Suprapubic skin (tissue), 4 donors: ENCODE measurements at regions not wholly inside any gene's neighbourhood (a gene's known extent, or its start where the extent isn't known, plus 50 kb on each side); places are given as distances from the start of the nearest gene placed in this dataset.

ENCODE experiments used
- DNase-seq, 2 donors: peaks; one replicate each; pipeline ENCODE4 v3.0.0-alpha.2; 2019; ENCODE audit warnings: low spot score in 2 of 2
- H3K27ac ChIP-seq: fragments of 200-600 bp; sonication (generic); one replicate; pipeline ENCODE4 v1.5.1; 2019
- H3K27me3 ChIP-seq: fragments of 200-600 bp; sonication (generic); one replicate; pipeline ENCODE4 v1.5.1; 2019
- H3K36me3 ChIP-seq: fragments of 200-600 bp; sonication (generic); one replicate; pipeline ENCODE4 v1.5.1; 2019
- H3K4me1 ChIP-seq: fragments of 200-600 bp; sonication (generic); one replicate; pipeline ENCODE4 v1.5.1; 2019
- H3K4me3 ChIP-seq: fragments of 200-600 bp; sonication (generic); one replicate; pipeline ENCODE4 v1.5.1; 2019; ENCODE audit warnings: mild to moderate bottlenecking
- H3K9me3 ChIP-seq: fragments of 200-600 bp; sonication (generic); one replicate; pipeline ENCODE4 v1.5.1; 2019
- CTCF ChIP-seq, 2 donors: fragments of 200-600 bp in 1 of 2; fragments of 450-650 bp in 1 of 2; sonication (generic) in 1 of 2; IDR thresholded peaks; one replicate each; pipeline ENCODE4 v1.5.1; 2016 to 2019; ENCODE audit warnings: antibody characterized with exemption in 2 of 2, mild to moderate bottlenecking in 1 of 2, moderate library complexity in 1 of 2
- EP300 ChIP-seq: sonication (generic); formaldehyde crosslinking; IDR thresholded peaks from one replicate; pipeline ENCODE4 v1.6.1; 2017; ENCODE audit warnings: antibody characterized with exemption
- POLR2A ChIP-seq, 2 donors: fragments of 450-650 bp; IDR thresholded peaks; one replicate each; pipeline ENCODE4 v1.6.1; 2017; ENCODE audit warnings: antibody characterized with exemption in 2 of 2, mild to moderate bottlenecking in 2 of 2, moderate library complexity in 2 of 2
- POLR2AphosphoS5 ChIP-seq, 3 donors: sonication (generic); formaldehyde crosslinking; IDR thresholded peaks; one replicate each; pipeline ENCODE4 v1.6.1; 2017; ENCODE audit warnings: antibody characterized with exemption in 3 of 3
- WGBS: methylation state at CpG from one replicate; pipeline ENCODE4 v1.1.5; 2018; 5-methylcytosine and 5-hydroxymethylcytosine counted together

GRCh38 chr3:30984855-30985749 is 90.6 kb upstream of the GADL1 start:
- no peak for DNase-seq
- 62% methylated on average over 4 of the region's 4 CpGs for WGBS
- no peak overlapping the region for H3K27ac ChIP-seq
- no peaks in the 10 kb centered on the region for H3K27me3 ChIP-seq
- no peak overlapping the region for H3K4me3 ChIP-seq
- no peaks in the 10 kb centered on the region for H3K4me1 ChIP-seq
- TF ChIP-seq EP300 (no peak), CTCF (IDR thresholded peaks at IDR 0.05) (no peak), POLR2A (IDR thresholded peaks at IDR 0.05) (no peak), POLR2AphosphoS5 (IDR thresholded peaks at IDR 0.05) (no peak)
- no peaks in the 10 kb centered on the region for H3K9me3 ChIP-seq
- H3K36me3 ChIP-seq = no peaks in the 10 kb centered on the region

GRCh38 chr3:30986551-30986950 is 92.1 kb upstream of the GADL1 start:
- Histone ChIP-seq H3K4me1 (no peaks in the 10 kb centered on the region), H3K4me3 (no peak overlapping the region), H3K36me3 (no peaks in the 10 kb centered on the region), H3K9me3 (no peaks in the 10 kb centered on the region), H3K27me3 (no peaks in the 10 kb centered on the region), H3K27ac (no peak overlapping the region)
- no peak for DNase-seq
- TF ChIP-seq EP300 (no peak), POLR2AphosphoS5 (IDR thresholded peaks at IDR 0.05) (no peak), CTCF (IDR thresholded peaks at IDR 0.05) (no peak), POLR2A (IDR thresholded peaks at IDR 0.05) (no peak)
- WGBS = 89% methylated on average over 3 of the region's 3 CpGs

GRCh38 chr3:30988769-30989168 is 94.3 kb upstream of the GADL1 start:
- no peak overlapping the region for H3K27ac ChIP-seq
- WGBS = 73% methylated on average over 3 of the region's 3 CpGs
- no peak for DNase-seq
- no peak overlapping the region for H3K4me3 ChIP-seq
- H3K9me3 ChIP-seq = no peaks in the 10 kb centered on the region
- H3K36me3 ChIP-seq = no peaks in the 10 kb centered on the region
- TF ChIP-seq CTCF (IDR thresholded peaks at IDR 0.05) = no peak
- TF ChIP-seq POLR2A (IDR thresholded peaks at IDR 0.05) = no peak
- no peak for TF ChIP-seq EP300
- no peak for TF ChIP-seq POLR2AphosphoS5 (IDR thresholded peaks at IDR 0.05)
- no peaks in the 10 kb centered on the region for H3K27me3 ChIP-seq
- no peaks in the 10 kb centered on the region for H3K4me1 ChIP-seq

- no peak for TF ChIP-seq CTCF (IDR thresholded peaks at IDR 0.05)
- TF ChIP-seq POLR2AphosphoS5 (IDR thresholded peaks at IDR 0.05) = no peak
- no peak for TF ChIP-seq POLR2A (IDR thresholded peaks at IDR 0.05)
- no peak for TF ChIP-seq EP300
- H3K36me3 ChIP-seq = no peaks in the 10 kb centered on the region
- no peak for DNase-seq
- no peaks in the 10 kb centered on the region for H3K9me3 ChIP-seq
- H3K4me3 ChIP-seq = no peak overlapping the region
- no peak overlapping the region for H3K27ac ChIP-seq
- no peaks in the 10 kb centered on the region for H3K27me3 ChIP-seq
- 90% methylated on average over 2 of the region's 2 CpGs for whole genome bisulfite sequencing
- no peaks in the 10 kb centered on the region for H3K4me1 ChIP-seq
Observed at GRCh38 chr3:30989276-30990030, 95.0 kb upstream of the GADL1 start.

- WGBS = 53% methylated on average over 2 of the region's 2 CpGs
- Histone ChIP-seq H3K27ac (no peak overlapping the region), H3K36me3 (no peaks in the 10 kb centered on the region), H3K4me3 (no peak overlapping the region), H3K27me3 (no peaks in the 10 kb centered on the region), H3K9me3 (no peaks in the 10 kb centered on the region), H3K4me1 (no peaks in the 10 kb centered on the region)
- no peak for TF ChIP-seq POLR2A (IDR thresholded peaks at IDR 0.05)
- TF ChIP-seq POLR2AphosphoS5 (IDR thresholded peaks at IDR 0.05) = no peak
- TF ChIP-seq CTCF (IDR thresholded peaks at IDR 0.05) = no peak
- no peak for TF ChIP-seq EP300
- DNase-seq = no peak
Observed at GRCh38 chr3:30996467-30996866, 102.0 kb upstream of the GADL1 start.
